ENCODE measurements at regions not wholly inside any gene's neighbourhood (a gene's known extent, or its start where the extent isn't known, plus 50 kb on each side); places are given as distances from the start of the nearest gene placed in this dataset.

DNA sequence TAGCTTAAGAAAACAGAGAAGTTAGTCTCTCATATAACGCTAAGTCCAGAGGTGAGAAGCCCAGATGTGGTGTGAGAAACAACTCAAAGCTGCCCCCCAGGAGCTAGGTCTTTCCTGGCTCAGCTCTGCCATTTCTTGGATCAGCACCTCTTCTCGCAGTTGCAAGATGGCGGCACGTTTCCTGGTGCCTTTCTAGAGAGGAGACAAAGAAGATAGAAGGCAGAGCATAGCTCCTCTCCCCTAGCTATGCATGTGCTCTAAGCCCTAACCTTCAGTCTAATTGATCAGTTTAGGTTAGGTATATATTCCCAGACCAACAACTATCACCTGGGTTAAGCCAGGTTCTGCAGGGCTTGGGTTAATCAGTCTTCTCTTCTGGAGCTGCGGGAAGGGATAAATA is 119.5 kb upstream of the RAB12 start:
- intact Hi-C loops (cut with DNase I; ENCODE audit: low total_unique reads), result no loop called here
- Histone ChIP-seq H3K36me3 (no peaks in the 10 kb centered on the region), H3K27me3 (no peaks in the 10 kb centered on the region), H3K9me3 (no peaks in the 10 kb centered on the region), H3K27ac (no peak overlapping the region), H3K4me3 (no peak overlapping the region), H3K4me1 (no peaks in the 10 kb centered on the region)
- no peak for TF ChIP-seq POLR2AphosphoS5 (IDR thresholded peaks at IDR 0.05)
- TF ChIP-seq POLR2A (IDR thresholded peaks at IDR 0.05), result no peak
- TF ChIP-seq, protein P1, sequence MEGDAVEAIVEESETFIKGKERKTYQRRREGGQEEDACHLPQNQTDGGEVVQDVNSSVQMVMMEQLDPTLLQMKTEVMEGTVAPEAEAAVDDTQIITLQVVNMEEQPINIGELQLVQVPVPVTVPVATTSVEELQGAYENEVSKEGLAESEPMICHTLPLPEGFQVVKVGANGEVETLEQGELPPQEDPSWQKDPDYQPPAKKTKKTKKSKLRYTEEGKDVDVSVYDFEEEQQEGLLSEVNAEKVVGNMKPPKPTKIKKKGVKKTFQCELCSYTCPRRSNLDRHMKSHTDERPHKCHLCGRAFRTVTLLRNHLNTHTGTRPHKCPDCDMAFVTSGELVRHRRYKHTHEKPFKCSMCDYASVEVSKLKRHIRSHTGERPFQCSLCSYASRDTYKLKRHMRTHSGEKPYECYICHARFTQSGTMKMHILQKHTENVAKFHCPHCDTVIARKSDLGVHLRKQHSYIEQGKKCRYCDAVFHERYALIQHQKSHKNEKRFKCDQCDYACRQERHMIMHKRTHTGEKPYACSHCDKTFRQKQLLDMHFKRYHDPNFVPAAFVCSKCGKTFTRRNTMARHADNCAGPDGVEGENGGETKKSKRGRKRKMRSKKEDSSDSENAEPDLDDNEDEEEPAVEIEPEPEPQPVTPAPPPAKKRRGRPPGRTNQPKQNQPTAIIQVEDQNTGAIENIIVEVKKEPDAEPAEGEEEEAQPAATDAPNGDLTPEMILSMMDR (IDR thresholded peaks at IDR 0.05), result no peak
- no peak for DNase-seq (ENCODE audit: low spot score in 2 of 2)

DNA sequence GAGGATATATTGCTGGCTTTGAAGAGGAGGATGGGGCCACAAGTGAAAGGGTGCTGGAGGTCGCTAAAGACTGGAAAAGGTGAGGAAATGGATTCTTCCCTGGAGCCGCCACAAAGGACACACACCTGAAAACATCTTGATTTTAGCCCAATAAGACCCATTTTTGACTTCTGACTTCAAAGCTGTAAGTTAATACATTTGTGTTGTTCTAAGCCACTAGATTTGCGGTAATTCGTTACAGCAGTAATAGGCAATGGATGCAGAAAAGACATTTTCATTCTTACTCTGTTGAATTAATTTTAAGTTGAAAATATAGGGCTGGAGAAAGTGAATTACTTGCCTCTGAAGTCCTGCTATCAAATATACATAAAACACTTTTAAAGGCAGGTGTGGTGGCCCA is 117.7 kb upstream of the RAB12 start:
- H3K36me3 ChIP-seq, result no peaks in the 10 kb centered on the region
- TF ChIP-seq POLR2A (IDR thresholded peaks at IDR 0.05), result no peak
- no peak for TF ChIP-seq POLR2AphosphoS5 (IDR thresholded peaks at IDR 0.05)
- TF ChIP-seq, protein P1 (IDR thresholded peaks at IDR 0.05), result no peak
- H3K27ac ChIP-seq, result no peak overlapping the region
- no peaks in the 10 kb centered on the region for H3K4me1 ChIP-seq
- DNase-seq (ENCODE audit: low spot score in 2 of 2), result no peak
- H3K9me3 ChIP-seq, result no peaks in the 10 kb centered on the region
- intact Hi-C loops (cut with DNase I; ENCODE audit: low total_unique reads), result no loop called here
- no peaks in the 10 kb centered on the region for H3K27me3 ChIP-seq
- no peak overlapping the region for H3K4me3 ChIP-seq

DNA sequence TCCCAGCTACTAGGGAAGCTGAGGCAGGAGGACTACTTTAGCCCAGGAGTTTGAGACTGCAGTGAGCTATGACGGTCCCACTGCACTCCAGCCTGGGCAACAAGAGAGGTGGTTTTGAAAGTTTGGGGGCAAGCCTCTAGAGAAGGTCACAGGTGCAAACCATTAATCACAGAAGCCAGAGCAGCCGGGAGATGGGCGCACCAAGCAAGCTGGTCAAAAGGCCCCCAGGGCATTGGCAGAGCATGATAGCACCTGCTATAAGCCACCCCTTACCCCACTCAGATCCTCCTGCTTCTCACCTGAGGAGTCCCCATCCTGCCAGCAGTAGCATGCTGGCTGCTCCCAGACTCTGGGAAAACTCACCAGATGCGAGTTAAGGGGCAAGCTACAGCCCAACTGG is 116.1 kb upstream of the RAB12 start:
- H3K9me3 ChIP-seq, result no peaks in the 10 kb centered on the region
- DNase-seq (ENCODE audit: low spot score in 2 of 2), result peak in 1 of 2 donors; percentile 27
- intact Hi-C loops (cut with DNase I; ENCODE audit: low total_unique reads), result no loop called here
- no peak overlapping the region for H3K27ac ChIP-seq
- no peaks in the 10 kb centered on the region for H3K27me3 ChIP-seq
- TF ChIP-seq, protein P1 (IDR thresholded peaks at IDR 0.05), result no peak
- no peak for TF ChIP-seq POLR2A (IDR thresholded peaks at IDR 0.05)
- no peak for TF ChIP-seq POLR2AphosphoS5 (IDR thresholded peaks at IDR 0.05)
- no peaks in the 10 kb centered on the region for H3K4me1 ChIP-seq
- no peaks in the 10 kb centered on the region for H3K36me3 ChIP-seq
- no peak overlapping the region for H3K4me3 ChIP-seq

DNA sequence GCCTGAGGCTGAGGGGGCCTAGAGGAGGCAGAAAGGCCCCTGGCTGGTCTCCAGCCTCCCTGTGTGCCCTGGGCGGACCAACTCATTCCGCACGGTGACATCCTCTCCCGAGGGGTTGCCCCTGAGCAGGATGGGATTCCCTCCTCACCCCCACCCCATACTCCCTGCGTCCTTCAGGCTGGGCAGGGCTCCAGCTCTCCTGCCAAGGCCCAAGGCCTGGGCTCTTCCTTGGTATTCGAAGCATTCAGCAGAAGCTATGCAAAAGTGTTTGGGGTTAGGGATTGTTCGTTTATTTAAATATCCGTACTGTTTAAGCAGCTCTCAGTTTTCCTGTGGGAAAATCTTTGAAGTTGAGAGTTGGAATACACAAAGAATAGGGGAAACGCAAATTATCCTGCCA is 113.1 kb upstream of the RAB12 start:
- Histone ChIP-seq H3K4me3 (no peak overlapping the region), H3K27me3 (no peaks in the 10 kb centered on the region), H3K4me1 (no peaks in the 10 kb centered on the region), H3K9me3 (peaks cover 0 to 4% of the 10 kb centered on the region in 2 donors), H3K27ac (no peak overlapping the region), H3K36me3 (no peaks in the 10 kb centered on the region)
- intact Hi-C loops (cut with DNase I; ENCODE audit: low total_unique reads), result no loop called here
- TF ChIP-seq POLR2AphosphoS5 (IDR thresholded peaks at IDR 0.05) (no peak), POLR2A (IDR thresholded peaks at IDR 0.05) (no peak)
- TF ChIP-seq, protein P1 (IDR thresholded peaks at IDR 0.05), result no peak
- no peak for DNase-seq (ENCODE audit: low spot score in 2 of 2)

DNA sequence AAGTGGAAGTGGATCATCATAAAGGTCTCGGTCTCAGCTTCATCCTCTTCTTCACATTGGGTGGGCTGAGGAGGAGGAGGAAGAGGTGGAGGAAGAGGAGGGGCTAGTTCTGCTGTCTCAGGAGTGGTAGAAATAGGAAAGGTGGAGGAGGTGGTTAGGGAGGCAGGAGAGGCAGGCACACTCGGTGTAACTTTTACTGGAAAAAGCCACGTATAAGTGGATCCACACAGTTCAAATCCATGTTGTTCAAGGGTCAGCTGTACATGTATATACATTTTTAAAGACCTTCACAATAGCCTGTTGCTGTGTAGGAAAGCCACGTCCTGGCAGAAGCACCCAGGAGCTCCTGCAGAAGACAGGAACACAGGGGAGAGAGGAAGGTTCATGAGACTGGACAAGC is 110.3 kb upstream of the RAB12 start:
- Histone ChIP-seq H3K27me3 (no peaks in the 10 kb centered on the region), H3K4me1 (no peaks in the 10 kb centered on the region), H3K4me3 (no peak overlapping the region), H3K27ac (no peak overlapping the region), H3K9me3 (peaks cover 0 to 4% of the 10 kb centered on the region in 2 donors), H3K36me3 (no peaks in the 10 kb centered on the region)
- intact Hi-C loops (cut with DNase I; ENCODE audit: low total_unique reads), result no loop called here
- no peak for TF ChIP-seq POLR2AphosphoS5 (IDR thresholded peaks at IDR 0.05)
- no peak for DNase-seq (ENCODE audit: low spot score in 2 of 2)

Data from breast epithelium (tissue), 4 donors.